ENCODE measurements at regions not wholly inside any gene's neighbourhood (a gene's known extent, or its start where the extent isn't known, plus 50 kb on each side); places are given as distances from the start of the nearest gene placed in this dataset.

DNA sequence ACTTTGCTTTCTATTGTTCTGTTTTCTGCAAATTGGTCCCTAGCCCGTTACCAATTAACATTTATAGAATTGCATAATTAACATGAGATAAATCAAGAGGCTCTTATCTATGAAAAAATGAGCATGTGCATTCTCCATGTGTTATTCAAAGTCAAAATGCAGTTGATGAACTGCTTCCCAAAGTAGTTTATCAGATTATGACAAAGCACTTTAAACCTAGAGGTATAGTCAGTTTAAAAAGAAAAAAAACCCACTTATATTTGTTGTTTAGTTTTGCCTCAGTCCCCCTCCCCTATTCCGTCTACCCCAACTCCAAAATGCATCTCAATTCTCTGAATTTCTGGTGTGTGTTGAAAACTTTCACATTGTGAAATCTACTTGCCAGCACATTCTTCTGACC, 119.5 kb downstream of the ATXN3L start:
- TF ChIP-seq, protein P1, sequence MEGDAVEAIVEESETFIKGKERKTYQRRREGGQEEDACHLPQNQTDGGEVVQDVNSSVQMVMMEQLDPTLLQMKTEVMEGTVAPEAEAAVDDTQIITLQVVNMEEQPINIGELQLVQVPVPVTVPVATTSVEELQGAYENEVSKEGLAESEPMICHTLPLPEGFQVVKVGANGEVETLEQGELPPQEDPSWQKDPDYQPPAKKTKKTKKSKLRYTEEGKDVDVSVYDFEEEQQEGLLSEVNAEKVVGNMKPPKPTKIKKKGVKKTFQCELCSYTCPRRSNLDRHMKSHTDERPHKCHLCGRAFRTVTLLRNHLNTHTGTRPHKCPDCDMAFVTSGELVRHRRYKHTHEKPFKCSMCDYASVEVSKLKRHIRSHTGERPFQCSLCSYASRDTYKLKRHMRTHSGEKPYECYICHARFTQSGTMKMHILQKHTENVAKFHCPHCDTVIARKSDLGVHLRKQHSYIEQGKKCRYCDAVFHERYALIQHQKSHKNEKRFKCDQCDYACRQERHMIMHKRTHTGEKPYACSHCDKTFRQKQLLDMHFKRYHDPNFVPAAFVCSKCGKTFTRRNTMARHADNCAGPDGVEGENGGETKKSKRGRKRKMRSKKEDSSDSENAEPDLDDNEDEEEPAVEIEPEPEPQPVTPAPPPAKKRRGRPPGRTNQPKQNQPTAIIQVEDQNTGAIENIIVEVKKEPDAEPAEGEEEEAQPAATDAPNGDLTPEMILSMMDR (conservative IDR thresholded peaks at IDR 0.05; ENCODE audit: low read depth, low read length) = no peak
- TF ChIP-seq EZH2 (IDR thresholded peaks at IDR 0.05; ENCODE audit: low read length, unreplicated experiment) (no peak), EZH2phosphoT487 (IDR thresholded peaks at IDR 0.05; ENCODE audit: borderline replicate concordance, low read length) (no peak)

All from PC-3 (cell line).